ENCODE measurements at regions not wholly inside any gene's neighbourhood (a gene's known extent, or its start where the extent isn't known, plus 50 kb on each side); places are given as distances from the start of the nearest gene placed in this dataset.
"Not testable (repeated sequence)": the region's sequence is repeated elsewhere in the genome, so short reads cannot be mapped to it uniquely, and the experiment has no call there.

DNA sequence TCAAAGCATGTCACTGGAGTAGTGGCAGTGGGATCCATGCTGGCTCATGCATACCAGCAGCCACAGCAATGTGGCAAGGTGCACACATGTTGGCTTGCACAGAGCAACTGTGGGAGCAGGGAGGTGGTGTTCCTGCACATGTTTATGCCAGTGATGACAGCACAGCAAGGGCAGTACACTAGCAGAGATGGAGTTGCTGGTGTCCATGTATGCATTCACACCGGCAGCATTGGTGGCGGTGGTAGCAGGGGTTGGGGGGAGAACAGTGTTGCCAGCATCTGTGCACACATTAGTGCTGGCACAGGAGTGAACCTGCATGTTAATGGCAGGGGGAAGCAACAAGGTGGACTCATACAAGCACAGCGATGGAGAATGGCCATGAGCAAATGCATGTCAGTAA is 202.0 kb upstream of the KCNMB2 start:
- no peak for ATAC-seq (ENCODE audit: low read depth in 2 of 2)
- Mint-ChIP-seq H3K4me3 (no peak overlapping the region), H3K27ac (no peak overlapping the region), H3K36me3 (no peaks in the 10 kb centered on the region), H3K27me3 (peaks cover 0 to 5% (median 0%) of the 10 kb centered on the region in 3 donors), H3K4me1 (no peaks in the 10 kb centered on the region), H3K9me3 (peaks cover 0 to 7% (median 0%) of the 10 kb centered on the region in 7 donors)
- DNase-seq, result no peak

DNA sequence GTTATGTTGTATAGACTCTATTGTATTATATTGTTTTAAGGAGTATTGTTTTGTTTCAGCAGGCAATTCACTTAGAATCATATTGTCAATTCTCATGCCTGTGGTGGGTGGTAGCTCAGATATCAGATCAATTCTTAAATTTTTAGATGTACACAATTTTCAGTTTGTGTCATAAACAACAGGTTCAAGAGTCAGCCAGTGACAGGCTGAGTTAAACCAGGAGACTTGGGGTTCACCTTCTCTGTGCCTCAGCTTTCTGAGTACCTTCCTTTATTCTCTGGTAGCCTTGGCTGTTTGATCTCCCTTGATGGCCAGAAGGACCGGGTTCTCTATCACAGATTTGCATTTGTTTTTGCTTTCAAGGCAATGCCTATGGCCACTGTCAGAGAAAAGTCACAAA is 199.9 kb upstream of the KCNMB2 start:
- peaks cover 0 to 5% (median 0%) of the 10 kb centered on the region in 3 donors for H3K27me3 Mint-ChIP-seq

GRCh38 chr3:178340506-178340905 is 195.7 kb upstream of the KCNMB2 start:
- Mint-ChIP-seq H3K27me3 (peaks cover 6 to 14% (median 7%) of the 10 kb centered on the region in 3 donors), H3K27ac (no peak overlapping the region), H3K4me1 (no peaks in the 10 kb centered on the region), H3K4me3 (no peak overlapping the region), H3K36me3 (no peaks in the 10 kb centered on the region), H3K9me3 (peaks cover 0 to 6% (median 0%) of the 10 kb centered on the region in 7 donors)
- DNase-seq (no peak), ATAC-seq (ENCODE audit: low read depth in 2 of 2) (no peak)

More for the DNA sequence above, 199.9 kb upstream of the KCNMB2 start:
- Mint-ChIP-seq H3K36me3 (no peaks in the 10 kb centered on the region), H3K4me1 (no peaks in the 10 kb centered on the region), H3K9me3 (peaks cover 0 to 7% (median 0%) of the 10 kb centered on the region in 7 donors), H3K27ac (no peak overlapping the region), H3K4me3 (no peak overlapping the region)
- no peak for ATAC-seq (ENCODE audit: low read depth in 2 of 2)
- DNase-seq, result no peak

DNA sequence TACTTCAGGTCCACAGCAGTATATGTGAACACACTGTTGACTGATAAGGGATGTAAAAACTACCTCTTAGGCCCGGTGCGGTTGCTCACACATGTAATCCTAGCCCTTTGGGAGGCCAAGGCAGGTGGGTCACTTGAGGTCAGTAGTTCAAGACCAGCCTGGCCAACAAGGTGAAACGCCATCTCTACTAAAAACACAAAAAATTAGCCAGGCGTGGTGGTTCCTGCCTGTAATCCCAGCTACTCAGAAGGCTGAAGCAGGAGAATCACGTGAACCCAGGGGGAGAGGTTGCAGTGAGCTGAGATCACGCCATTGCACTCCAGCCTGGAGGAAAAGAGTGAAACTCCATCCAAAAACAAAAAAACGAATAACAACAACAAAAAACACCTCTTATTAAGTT is 194.6 kb upstream of the KCNMB2 start:
- no peak overlapping the region for H3K4me3 Mint-ChIP-seq
- H3K27me3 Mint-ChIP-seq, result peaks cover 6 to 14% (median 7%) of the 10 kb centered on the region in 3 donors
- DNase-seq, result no peak
- no peaks in the 10 kb centered on the region for H3K4me1 Mint-ChIP-seq
- no peaks in the 10 kb centered on the region for H3K9me3 Mint-ChIP-seq
- no peak for ATAC-seq (ENCODE audit: low read depth in 2 of 2)
- no peaks in the 10 kb centered on the region for H3K36me3 Mint-ChIP-seq
- H3K27ac Mint-ChIP-seq, result no peak overlapping the region

DNA sequence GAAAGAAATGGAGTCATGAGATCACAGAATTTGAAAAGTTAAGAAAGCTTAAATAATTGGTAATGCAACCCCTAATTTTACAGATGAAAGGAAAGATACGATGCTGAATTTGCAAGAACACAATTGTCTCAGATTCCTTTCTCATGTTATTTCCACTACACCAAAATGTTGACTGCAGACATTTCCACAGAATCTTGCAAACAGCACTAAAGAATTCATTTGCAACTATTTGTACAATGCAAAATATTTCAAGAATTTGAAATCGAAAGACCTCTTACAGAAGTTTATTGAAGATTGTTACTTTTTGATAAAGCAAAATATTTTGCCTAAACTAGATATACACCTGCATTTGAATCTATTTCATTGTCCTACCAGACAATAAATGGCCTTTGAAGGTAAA is 194.1 kb upstream of the KCNMB2 start:
- H3K36me3 Mint-ChIP-seq, result no peaks in the 10 kb centered on the region
- no peak overlapping the region for H3K4me3 Mint-ChIP-seq
- no peaks in the 10 kb centered on the region for H3K9me3 Mint-ChIP-seq
- H3K27me3 Mint-ChIP-seq, result peaks cover 6 to 14% (median 7%) of the 10 kb centered on the region in 3 donors
- H3K27ac Mint-ChIP-seq, result no peak overlapping the region
- no peak for DNase-seq
- no peaks in the 10 kb centered on the region for H3K4me1 Mint-ChIP-seq
- ATAC-seq (ENCODE audit: low read depth in 2 of 2), result no peak

DNA sequence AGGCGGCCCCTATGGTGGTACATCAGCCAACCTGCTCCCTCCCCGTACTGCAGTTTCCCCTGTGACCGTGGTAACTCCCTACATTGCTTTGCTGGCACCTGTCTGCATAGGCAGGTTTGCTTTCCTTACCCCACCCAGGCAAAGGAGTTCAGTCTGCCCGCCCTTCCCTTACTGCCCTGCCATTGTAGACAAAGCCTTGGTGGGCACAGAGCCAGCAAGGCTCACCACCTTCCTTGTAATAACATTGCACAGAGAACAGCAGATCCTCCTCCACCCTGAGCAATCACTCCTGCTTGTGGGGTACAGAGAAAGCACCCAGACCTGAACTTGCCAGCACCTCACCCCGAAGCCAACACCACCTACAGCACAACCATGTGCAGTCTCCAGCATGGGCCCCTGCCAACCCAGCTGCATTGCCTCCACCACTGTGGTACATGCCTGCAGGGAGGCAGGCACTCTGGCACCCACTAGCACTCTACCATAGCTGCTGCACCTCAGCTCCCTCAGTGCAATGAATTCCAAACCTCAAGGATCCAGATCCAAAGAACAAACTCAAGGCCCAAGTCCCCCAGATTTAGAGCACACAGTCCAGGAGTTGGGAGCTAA is 192.7 kb upstream of the KCNMB2 start:
- H3K4me1 Mint-ChIP-seq, result no peaks in the 10 kb centered on the region
- DNase-seq (no peak), ATAC-seq (ENCODE audit: low read depth in 2 of 2) (no peak)
- H3K27me3 Mint-ChIP-seq, result peaks cover 6 to 14% (median 7%) of the 10 kb centered on the region in 3 donors
- peak overlapping the region in 1 of 8 donors; percentile 46 for H3K4me3 Mint-ChIP-seq
- H3K27ac Mint-ChIP-seq, result no peak overlapping the region
- peaks cover 0 to 3% (median 0%) of the 10 kb centered on the region in 7 donors for H3K9me3 Mint-ChIP-seq
- no peaks in the 10 kb centered on the region for H3K36me3 Mint-ChIP-seq

DNA sequence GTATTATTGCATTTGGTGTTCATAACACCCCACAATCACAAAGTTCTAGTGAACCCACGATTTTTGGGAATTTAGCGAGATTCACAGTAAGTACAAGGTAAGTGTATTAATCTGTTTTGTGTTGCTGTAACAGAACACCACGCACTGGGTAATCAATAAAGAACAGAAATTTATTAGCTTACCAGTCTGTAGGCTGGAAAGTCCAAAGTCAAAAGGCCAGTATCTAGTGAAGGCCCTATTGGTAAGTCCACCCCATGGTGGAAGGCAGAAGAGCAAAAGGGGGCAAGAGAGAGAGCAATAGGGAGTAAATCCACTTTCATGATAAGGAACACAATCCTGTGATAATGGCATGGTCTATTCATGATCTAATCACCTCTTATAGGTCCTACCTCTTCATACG is 190.3 kb upstream of the KCNMB2 start:
- H3K27ac Mint-ChIP-seq, result no peak overlapping the region
- no peak overlapping the region for H3K4me3 Mint-ChIP-seq

GRCh38 chr3:178348561-178349217 is 187.5 kb upstream of the KCNMB2 start:
- ATAC-seq (ENCODE audit: low read depth in 2 of 2), result not testable (repeated sequence)
- peaks cover 0 to 13% (median 0%) of the 10 kb centered on the region in 7 donors for H3K9me3 Mint-ChIP-seq

More for the DNA sequence above, 190.3 kb upstream of the KCNMB2 start:
- no peaks in the 10 kb centered on the region for H3K4me1 Mint-ChIP-seq
- H3K9me3 Mint-ChIP-seq, result peaks cover 0 to 13% (median 0%) of the 10 kb centered on the region in 7 donors
- H3K27me3 Mint-ChIP-seq, result peaks cover 6 to 14% (median 7%) of the 10 kb centered on the region in 3 donors
- H3K36me3 Mint-ChIP-seq, result no peaks in the 10 kb centered on the region
- ATAC-seq (ENCODE audit: low read depth in 2 of 2) (no peak), DNase-seq (no peak)

DNA sequence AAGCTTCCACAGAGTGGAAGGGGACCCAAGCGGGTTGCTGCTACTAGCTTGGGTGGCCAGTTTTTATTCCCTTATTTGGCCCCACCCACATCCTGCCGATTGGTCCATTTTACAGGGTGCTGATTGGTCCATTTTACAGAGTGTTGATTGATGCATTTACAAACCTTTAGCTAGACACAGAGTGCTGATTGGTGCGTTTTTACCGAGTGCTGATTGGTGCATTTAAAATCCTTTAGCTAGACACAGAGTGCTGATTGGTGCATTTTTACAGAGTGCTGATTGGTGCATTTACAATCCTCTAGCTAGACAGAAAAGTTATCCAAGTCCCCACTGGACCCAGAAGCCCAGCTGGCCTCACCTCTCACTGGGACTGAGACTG is 187.0 kb upstream of the KCNMB2 start:
- not testable (repeated sequence) for DNase-seq; H3K27me3 Mint-ChIP-seq; ATAC-seq (ENCODE audit: low read depth in 2 of 2); H3K4me3 Mint-ChIP-seq; H3K4me1 Mint-ChIP-seq; H3K36me3 Mint-ChIP-seq; H3K27ac Mint-ChIP-seq
- peaks cover 0 to 13% (median 0%) of the 10 kb centered on the region in 7 donors for H3K9me3 Mint-ChIP-seq

More at GRCh38 chr3:178348561-178349217, 187.5 kb upstream of the KCNMB2 start:
- DNase-seq, H3K36me3 Mint-ChIP-seq, H3K4me1 Mint-ChIP-seq, H3K4me3 Mint-ChIP-seq, H3K27me3 Mint-ChIP-seq, H3K27ac Mint-ChIP-seq: not testable (repeated sequence)

GRCh38 chr3:178350763-178351162 is 185.5 kb upstream of the KCNMB2 start:
- no peaks in the 10 kb centered on the region for H3K36me3 Mint-ChIP-seq
- H3K27ac Mint-ChIP-seq, result no peak overlapping the region
- peaks cover 0 to 6% (median 0%) of the 10 kb centered on the region in 3 donors for H3K27me3 Mint-ChIP-seq
- DNase-seq (no peak), ATAC-seq (ENCODE audit: low read depth in 2 of 2) (no peak)
- H3K4me1 Mint-ChIP-seq, result no peaks in the 10 kb centered on the region
- no peak overlapping the region for H3K4me3 Mint-ChIP-seq
- H3K9me3 Mint-ChIP-seq, result peaks cover 0 to 13% (median 0%) of the 10 kb centered on the region in 7 donors

DNA sequence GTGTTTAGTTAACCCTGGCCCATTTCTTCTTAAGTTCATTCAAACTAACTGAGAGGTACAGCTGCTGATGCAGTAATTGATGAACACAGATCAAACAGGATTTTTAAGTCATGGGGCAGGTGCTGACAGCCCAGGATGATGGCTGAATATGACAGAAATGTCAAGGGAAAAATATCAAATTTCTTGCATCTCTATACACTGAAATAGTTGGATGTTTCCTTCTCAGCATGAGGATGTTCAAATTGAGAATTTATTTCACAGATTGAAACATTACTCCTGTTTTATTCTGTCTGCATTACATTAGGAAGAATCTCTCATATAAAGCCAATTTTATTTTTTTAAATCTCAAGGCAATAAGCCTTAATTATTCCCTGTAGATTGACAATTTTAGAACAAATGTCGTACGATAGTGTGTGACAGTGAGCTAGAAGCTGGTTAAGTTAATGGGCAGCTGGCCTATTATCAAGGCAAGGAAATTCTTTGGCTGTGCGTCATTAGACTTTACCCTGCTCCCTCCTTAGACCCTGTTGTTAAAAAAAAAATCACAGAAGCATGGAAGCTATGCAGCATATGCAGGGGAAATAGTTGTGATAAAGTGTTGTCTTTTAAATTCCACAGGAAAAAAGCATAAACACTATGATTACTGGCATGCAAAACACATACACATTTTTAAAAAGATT is 183.8 kb upstream of the KCNMB2 start:
- Mint-ChIP-seq H3K36me3 (no peaks in the 10 kb centered on the region), H3K27me3 (peaks cover 0 to 6% (median 0%) of the 10 kb centered on the region in 3 donors), H3K27ac (no peak overlapping the region), H3K4me1 (no peaks in the 10 kb centered on the region), H3K4me3 (no peak overlapping the region), H3K9me3 (peaks cover 0 to 13% (median 0%) of the 10 kb centered on the region in 7 donors)
- ATAC-seq (ENCODE audit: low read depth in 2 of 2) (no peak), DNase-seq (no peak)

DNA sequence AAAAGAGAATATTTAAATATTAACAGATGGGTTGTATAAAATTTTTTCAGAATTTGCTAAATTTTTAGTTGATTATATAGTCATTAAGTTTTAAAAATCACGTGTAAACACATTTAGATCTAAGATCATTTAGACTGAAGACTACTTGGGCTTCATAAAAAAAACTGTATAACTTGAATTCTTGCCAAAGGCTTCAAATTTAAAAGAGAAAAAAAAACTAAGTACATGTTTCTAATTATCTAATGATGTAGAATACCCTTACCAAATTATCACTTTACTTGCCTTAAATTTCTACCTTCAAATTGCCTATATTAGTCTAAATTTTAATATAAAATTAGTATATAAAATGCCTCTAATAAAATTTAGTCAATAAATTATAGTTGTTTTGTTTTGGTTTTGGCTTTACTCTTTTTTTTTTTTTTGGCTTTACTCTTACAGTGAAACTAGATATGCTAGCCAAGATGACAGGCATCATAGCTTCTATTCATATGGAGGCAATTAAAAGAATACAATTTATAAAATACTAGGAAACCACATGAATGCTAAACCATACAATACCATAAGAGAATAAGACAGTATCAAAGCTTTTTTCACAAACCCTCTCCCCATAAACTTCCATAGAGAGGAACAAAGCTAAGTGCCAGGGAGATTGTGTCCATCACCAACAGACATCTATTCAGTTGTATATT is 183.1 kb upstream of the KCNMB2 start:
- H3K27me3 Mint-ChIP-seq, result peaks cover 0 to 6% (median 0%) of the 10 kb centered on the region in 3 donors
- H3K4me1 Mint-ChIP-seq, result no peaks in the 10 kb centered on the region
- ATAC-seq (ENCODE audit: low read depth in 2 of 2) (no peak), DNase-seq (no peak)
- no peaks in the 10 kb centered on the region for H3K36me3 Mint-ChIP-seq
- no peak overlapping the region for H3K4me3 Mint-ChIP-seq
- H3K27ac Mint-ChIP-seq, result no peak overlapping the region
- H3K9me3 Mint-ChIP-seq, result peaks cover 0 to 13% (median 0%) of the 10 kb centered on the region in 7 donors

- H3K9me3 Mint-ChIP-seq, result peaks cover 12 to 32% (median 17%) of the 10 kb centered on the region in 7 donors
- H3K27ac Mint-ChIP-seq, result peak overlapping the region in 1 of 6 donors; percentile 67
- peaks cover 0 to 5% (median 0%) of the 10 kb centered on the region in 3 donors for H3K27me3 Mint-ChIP-seq
- no peak for ATAC-seq (ENCODE audit: low read depth in 2 of 2)
- H3K36me3 Mint-ChIP-seq, result peaks cover 0 to 12% of the 10 kb centered on the region in 2 donors
- DNase-seq, result no peak
- no peak overlapping the region for H3K4me3 Mint-ChIP-seq
- H3K4me1 Mint-ChIP-seq, result no peaks in the 10 kb centered on the region
These were observed 176.5 kb upstream of the KCNMB2 start for GRCh38 chr3:178359728-178360127.

Data from naive B cell (primary cell).